Panc1 (cell line): ENCODE measurements at regions not wholly inside any gene's neighbourhood (a gene's known extent, or its start where the extent isn't known, plus 50 kb on each side); places are given as distances from the start of the nearest gene placed in this dataset.

Experiments used
- ATAC-seq: fragments of 200-7000 bp; cut with Tn5 transposase; 2 replicates; pipeline ENCODE4 v1.9.1; 2020; ENCODE audit warnings: mild to moderate bottlenecking, moderate library complexity
- BruUV-seq: library from RNA; stranded (reverse); fragments of 400-500 nt; replicated peaks from 2 replicates; lab custom pipeline; 2021; lab: Mats Ljungman, UMichigan
- CTCF ChIA-PET: fragments of 300-600 bp; sonication (Branson Sonifier 250); formaldehyde crosslinking; loops from one replicate; lab custom pipeline; 2022; ENCODE audit warnings: antibody characterized with exemption; lab: Charles Lee
- POLR2A ChIA-PET: fragments of 300-600 bp; sonication (Branson Sonifier 250); formaldehyde crosslinking; loops from one replicate; lab custom pipeline; 2022; ENCODE audit warnings: antibody characterized with exemption; lab: Charles Lee
- DNase-seq: peaks from one replicate; pipeline ENCODE4 v3.0.0-alpha.2; 2010; ENCODE audit warnings: low read depth, low spot score
- H3K27ac ChIP-seq: 2 replicates; pipeline ENCODE4 v1.5.1; 2011; ENCODE audit warnings: mild to moderate bottlenecking, low read length, inconsistent platforms
- H3K27me3 ChIP-seq: fragments of 200-500 bp; sonication (Bioruptor generic); 2 replicates; pipeline ENCODE4 v1.6.0; 2014; ENCODE audit warnings: low read length, inconsistent platforms; ENCODE audit not compliant: control insufficient read depth, insufficient read depth
- H3K36me3 ChIP-seq: fragments of 200-500 bp; sonication (Bioruptor generic); 2 replicates; pipeline ENCODE4 v1.5.1; 2014; ENCODE audit warnings: inconsistent platforms, mild to moderate bottlenecking, low read length, moderate library complexity; ENCODE audit not compliant: control insufficient read depth, insufficient read depth
- H3K4me1 ChIP-seq: 2 replicates; pipeline ENCODE4 v1.5.1; 2011; ENCODE audit warnings: inconsistent platforms, mild to moderate bottlenecking, low read length, moderate library complexity; ENCODE audit not compliant: control insufficient read depth, insufficient read depth
- H3K4me3 ChIP-seq, 2 experiments: 2 replicates each; pipeline ENCODE4 v1.5.1; 2011 to 2012; ENCODE audit warnings: low read depth in 2 of 2, low read length in 2 of 2, mild to moderate bottlenecking in 2 of 2, inconsistent platforms in 1 of 2, moderate library complexity in 1 of 2
- H3K9me3 ChIP-seq: fragments of 200-500 bp; sonication (Bioruptor generic); 2 replicates; pipeline ENCODE4 v1.5.1; 2014; ENCODE audit warnings: low read depth, mild to moderate bottlenecking, inconsistent platforms, low read length, moderate library complexity; ENCODE audit not compliant: control insufficient read depth, insufficient read depth
- POLR2AphosphoS5 ChIP-seq: IDR thresholded peaks from 2 replicates; pipeline ENCODE4 v1.6.1; 2012; ENCODE audit warnings: mild to moderate bottlenecking, low read depth, low read length, moderate library complexity
- REST ChIP-seq, 2 experiments: IDR thresholded peaks; 2 replicates each; pipeline ENCODE4 v1.6.1; 2011 to 2012; ENCODE audit warnings: low read depth in 2 of 2, control low read depth in 1 of 2, low read length in 1 of 2, mild to moderate bottlenecking in 1 of 2, moderate library complexity in 1 of 2; ENCODE audit not compliant: insufficient read depth in 1 of 2
- SIN3A ChIP-seq: IDR thresholded peaks from 2 replicates; pipeline ENCODE4 v1.6.1; 2012; ENCODE audit warnings: low read depth, mild to moderate bottlenecking, low read length, moderate library complexity, borderline replicate concordance; ENCODE audit not compliant: insufficient read depth
- TCF7L2 ChIP-seq: IDR thresholded peaks from 2 replicates; pipeline ENCODE4 v1.6.1; 2011; ENCODE audit warnings: mild to moderate bottlenecking, low read depth, low read length, inconsistent platforms
- in situ Hi-C: cut with HindIII; loops from 2 replicates; pipeline ENCODE4 v1.10.0; 2016; ENCODE audit warnings: low sequenced_read_pairs, low pct_unique_long_range_greater_than_20kb
- intact Hi-C: fragments of 100-400 bp; cut with micrococcal nuclease; formaldehyde crosslinking; loops from one replicate; pipeline ENCODE4 v1.10.0; 2022; ENCODE audit not compliant: unreplicated experiment
- TF ChIP-seq, protein P1 (sequence below): fragments of 450-650 bp; IDR thresholded peaks from 2 replicates; pipeline ENCODE4 v1.5.1; 2017; ENCODE audit warnings: mild to moderate bottlenecking

- DNase-seq (no peak), ATAC-seq (no peak)
- H3K4me1 ChIP-seq: no peaks in the 10 kb centered on the region
- TF ChIP-seq, protein P1, sequence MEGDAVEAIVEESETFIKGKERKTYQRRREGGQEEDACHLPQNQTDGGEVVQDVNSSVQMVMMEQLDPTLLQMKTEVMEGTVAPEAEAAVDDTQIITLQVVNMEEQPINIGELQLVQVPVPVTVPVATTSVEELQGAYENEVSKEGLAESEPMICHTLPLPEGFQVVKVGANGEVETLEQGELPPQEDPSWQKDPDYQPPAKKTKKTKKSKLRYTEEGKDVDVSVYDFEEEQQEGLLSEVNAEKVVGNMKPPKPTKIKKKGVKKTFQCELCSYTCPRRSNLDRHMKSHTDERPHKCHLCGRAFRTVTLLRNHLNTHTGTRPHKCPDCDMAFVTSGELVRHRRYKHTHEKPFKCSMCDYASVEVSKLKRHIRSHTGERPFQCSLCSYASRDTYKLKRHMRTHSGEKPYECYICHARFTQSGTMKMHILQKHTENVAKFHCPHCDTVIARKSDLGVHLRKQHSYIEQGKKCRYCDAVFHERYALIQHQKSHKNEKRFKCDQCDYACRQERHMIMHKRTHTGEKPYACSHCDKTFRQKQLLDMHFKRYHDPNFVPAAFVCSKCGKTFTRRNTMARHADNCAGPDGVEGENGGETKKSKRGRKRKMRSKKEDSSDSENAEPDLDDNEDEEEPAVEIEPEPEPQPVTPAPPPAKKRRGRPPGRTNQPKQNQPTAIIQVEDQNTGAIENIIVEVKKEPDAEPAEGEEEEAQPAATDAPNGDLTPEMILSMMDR: no peak
- TF ChIP-seq POLR2AphosphoS5 (no peak), SIN3A (no peak), TCF7L2 (no peak), REST (IDR thresholded peaks at IDR 0.05; ENCODE audit: insufficient read depth in 1 of 2, low read depth in 2 of 2, low read length in 1 of 2) (no peak)
- no peaks in the 10 kb centered on the region for H3K9me3 ChIP-seq
- no peak overlapping the region for H3K4me3 ChIP-seq
- intact Hi-C loops: no loop called here
- CTCF ChIA-PET: no interaction called here
- in situ Hi-C loops: no loop called here
- no TSS peak for BruUV-seq
- no peaks in the 10 kb centered on the region for H3K27me3 ChIP-seq
- POLR2A ChIA-PET: no interaction called here
- no peaks in the 10 kb centered on the region for H3K36me3 ChIP-seq
- H3K27ac ChIP-seq: no peak overlapping the region
Measured at GRCh38 chr18:40168026-40168425, 1787.0 kb upstream of the PIK3C3 start.

GRCh38 chr18:40163254-40163653, 1791.8 kb upstream of the PIK3C3 start:
- no peak for DNase-seq
- ChIA-PET POLR2A (no interaction called here), CTCF (no interaction called here)
- ATAC-seq: no peak
- no peaks in the 10 kb centered on the region for H3K9me3 ChIP-seq
- BruUV-seq: no TSS peak
- intact Hi-C loops (no loop called here), in situ Hi-C loops (no loop called here)
- no peak overlapping the region for H3K27ac ChIP-seq
- H3K4me1 ChIP-seq: no peaks in the 10 kb centered on the region
- TF ChIP-seq, protein P1: no peak
- no peak for TF ChIP-seq REST (IDR thresholded peaks at IDR 0.05; ENCODE audit: insufficient read depth in 1 of 2, low read depth in 2 of 2, low read length in 1 of 2)
- TF ChIP-seq POLR2AphosphoS5: no peak
- no peak for TF ChIP-seq TCF7L2
- TF ChIP-seq SIN3A: no peak
- no peak overlapping the region for H3K4me3 ChIP-seq
- no peaks in the 10 kb centered on the region for H3K36me3 ChIP-seq
- no peaks in the 10 kb centered on the region for H3K27me3 ChIP-seq
